ENCODE measurements at regions not wholly inside any gene's neighbourhood (a gene's known extent, or its start where the extent isn't known, plus 50 kb on each side); places are given as distances from the start of the nearest gene placed in this dataset.

DNA sequence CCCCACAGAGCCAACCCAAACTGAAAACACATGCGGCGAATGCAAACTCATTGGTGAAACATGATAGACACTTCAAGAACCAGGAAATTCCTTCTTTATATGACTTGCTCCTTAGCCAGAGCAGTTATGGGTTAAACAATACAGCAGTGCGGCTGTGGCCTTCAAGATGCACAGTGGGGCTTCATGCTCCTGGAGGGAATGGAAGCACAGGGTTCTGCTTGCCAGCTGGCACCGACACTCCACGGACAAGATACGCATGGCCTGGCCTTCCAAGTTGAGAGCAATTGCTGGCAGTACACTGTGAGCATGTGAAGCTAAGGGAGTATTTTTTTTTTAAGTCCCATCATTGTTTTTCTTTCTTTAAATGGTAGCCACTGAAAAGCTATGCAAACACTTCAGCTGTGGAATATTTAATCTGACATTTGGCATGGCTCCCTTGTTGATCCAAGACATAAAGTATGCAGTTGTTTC lies 451.6 kb upstream of the CD180 start:
- H3K27ac ChIP-seq, result no peak overlapping the region
- no peaks in the 10 kb centered on the region for H3K9me2 ChIP-seq (ENCODE audit: insufficient read depth)
- no peak for DNase-seq
- ChIA-PET CTCF (interaction anchor here (0.6 kb wide), 1 partner anchor 141 kb away, joined by 3 read pairs; no protein-coding TSS in a partner anchor), POLR2A (ENCODE audit: unreplicated experiment) (no interaction called here)
- H4K20me1 ChIP-seq (ENCODE audit: insufficient read depth), result no peaks in the 10 kb centered on the region
- H3K4me3 ChIP-seq, result no peak overlapping the region
- intact Hi-C loops (cut with micrococcal nuclease; ENCODE audit: unreplicated experiment), result no loop called here
- no peak overlapping the region for H2AFZ ChIP-seq
- H3F3A ChIP-seq (ENCODE audit: insufficient read depth, low read depth), result no peaks in the 10 kb centered on the region
- no peaks in the 10 kb centered on the region for H3K9me3 ChIP-seq (ENCODE audit: insufficient read depth, low read depth)
- H3K4me1 ChIP-seq (replicated peaks; ENCODE audit: insufficient read depth), result no peaks in the 10 kb centered on the region
- H3K79me2 ChIP-seq (ENCODE audit: low read depth), result no peaks in the 10 kb centered on the region
- no peaks in the 10 kb centered on the region for H3K36me3 ChIP-seq (ENCODE audit: low read depth)
- no TSS peak for BruUV-seq (replicated peaks)
- no peaks in the 10 kb centered on the region for H3K27me3 ChIP-seq (ENCODE audit: insufficient read depth, low read depth)
- TF ChIP-seq, protein P1, sequence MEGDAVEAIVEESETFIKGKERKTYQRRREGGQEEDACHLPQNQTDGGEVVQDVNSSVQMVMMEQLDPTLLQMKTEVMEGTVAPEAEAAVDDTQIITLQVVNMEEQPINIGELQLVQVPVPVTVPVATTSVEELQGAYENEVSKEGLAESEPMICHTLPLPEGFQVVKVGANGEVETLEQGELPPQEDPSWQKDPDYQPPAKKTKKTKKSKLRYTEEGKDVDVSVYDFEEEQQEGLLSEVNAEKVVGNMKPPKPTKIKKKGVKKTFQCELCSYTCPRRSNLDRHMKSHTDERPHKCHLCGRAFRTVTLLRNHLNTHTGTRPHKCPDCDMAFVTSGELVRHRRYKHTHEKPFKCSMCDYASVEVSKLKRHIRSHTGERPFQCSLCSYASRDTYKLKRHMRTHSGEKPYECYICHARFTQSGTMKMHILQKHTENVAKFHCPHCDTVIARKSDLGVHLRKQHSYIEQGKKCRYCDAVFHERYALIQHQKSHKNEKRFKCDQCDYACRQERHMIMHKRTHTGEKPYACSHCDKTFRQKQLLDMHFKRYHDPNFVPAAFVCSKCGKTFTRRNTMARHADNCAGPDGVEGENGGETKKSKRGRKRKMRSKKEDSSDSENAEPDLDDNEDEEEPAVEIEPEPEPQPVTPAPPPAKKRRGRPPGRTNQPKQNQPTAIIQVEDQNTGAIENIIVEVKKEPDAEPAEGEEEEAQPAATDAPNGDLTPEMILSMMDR (conservative IDR thresholded peaks at IDR 0.05), result no peak
- TF ChIP-seq EZH2 (IDR thresholded peaks at IDR 0.05; ENCODE audit: low read depth), result no peak
- H3K4me2 ChIP-seq, result no peak overlapping the region

DNA sequence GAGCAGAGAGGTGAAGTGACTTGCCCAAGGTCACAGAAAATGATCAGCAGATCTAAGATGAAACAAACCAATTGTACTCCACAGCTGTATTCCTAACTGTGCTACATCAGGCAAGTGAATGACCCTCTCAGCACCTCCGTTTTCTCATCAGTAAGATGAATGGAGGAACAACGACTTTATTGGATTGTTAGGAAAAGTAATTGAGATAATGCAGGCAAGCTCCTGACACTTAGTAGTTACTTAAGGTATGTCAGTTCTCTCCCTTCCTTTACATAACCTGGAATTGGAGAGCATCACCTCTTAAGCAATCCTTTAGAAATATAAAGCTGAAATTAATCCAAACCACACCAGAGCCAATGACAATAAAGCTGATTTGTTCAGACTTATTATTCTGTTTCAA lies 451.2 kb upstream of the CD180 start:
- no TSS peak for BruUV-seq (replicated peaks)
- Histone ChIP-seq H3K9me2 (ENCODE audit: insufficient read depth) (no peaks in the 10 kb centered on the region), H3K27me3 (ENCODE audit: insufficient read depth, low read depth) (no peaks in the 10 kb centered on the region), H4K20me1 (ENCODE audit: insufficient read depth) (no peaks in the 10 kb centered on the region), H2AFZ (no peak overlapping the region), H3K27ac (no peak overlapping the region), H3K4me1 (replicated peaks; ENCODE audit: insufficient read depth) (no peaks in the 10 kb centered on the region), H3K9me3 (ENCODE audit: insufficient read depth, low read depth) (no peaks in the 10 kb centered on the region), H3K4me3 (no peak overlapping the region), H3K79me2 (ENCODE audit: low read depth) (no peaks in the 10 kb centered on the region), H3F3A (ENCODE audit: insufficient read depth, low read depth) (no peaks in the 10 kb centered on the region), H3K4me2 (no peak overlapping the region), H3K36me3 (ENCODE audit: low read depth) (no peaks in the 10 kb centered on the region)
- CTCF ChIA-PET, result interaction anchor here (0.6 kb wide), 1 partner anchor 140 kb away, joined by 3 read pairs; no protein-coding TSS in a partner anchor
- no peak for TF ChIP-seq EZH2 (IDR thresholded peaks at IDR 0.05; ENCODE audit: low read depth)
- TF ChIP-seq, protein P1 (conservative IDR thresholded peaks at IDR 0.05), result no peak
- no peak for DNase-seq
- intact Hi-C loops (cut with micrococcal nuclease; ENCODE audit: unreplicated experiment), result no loop called here
- POLR2A ChIA-PET (ENCODE audit: unreplicated experiment), result no interaction called here

DNA sequence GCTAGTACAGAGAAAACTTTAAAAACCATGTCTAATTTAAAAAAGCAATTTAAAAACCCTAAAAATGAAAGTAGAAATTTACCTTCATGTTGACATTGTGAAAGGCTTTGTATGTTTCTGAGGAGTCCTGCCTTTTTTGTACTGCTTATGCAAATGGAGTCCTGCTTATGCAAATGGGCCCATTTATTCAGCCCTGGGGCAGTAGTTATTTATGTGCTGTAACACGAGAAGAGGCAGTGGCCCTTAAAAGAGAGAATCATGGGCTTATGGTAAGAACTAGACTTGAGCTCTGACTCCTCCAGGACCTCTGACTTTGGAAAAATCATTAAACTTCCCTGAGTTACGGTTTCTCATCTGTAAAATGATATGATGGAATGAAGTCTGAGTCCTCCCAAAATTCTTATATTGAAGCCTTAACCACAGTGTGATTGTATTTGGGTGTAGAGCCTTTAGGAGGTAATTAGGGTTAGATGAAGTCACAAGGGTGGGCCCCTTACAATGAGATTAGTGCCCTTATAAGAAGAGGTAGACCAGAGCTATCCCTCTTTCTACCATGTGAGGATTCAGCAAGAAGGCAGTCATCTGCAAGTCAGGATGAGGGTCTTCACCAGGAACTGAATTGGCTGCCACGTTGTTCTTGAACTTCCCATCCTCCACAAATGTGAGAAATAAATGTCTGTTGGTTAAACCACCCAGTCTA lies 447.8 kb upstream of the CD180 start:
- no peak overlapping the region for H3K4me2 ChIP-seq
- TF ChIP-seq, protein P1 (conservative IDR thresholded peaks at IDR 0.05), result no peak
- no peak for TF ChIP-seq EZH2 (IDR thresholded peaks at IDR 0.05; ENCODE audit: low read depth)
- H3K9me2 ChIP-seq (ENCODE audit: insufficient read depth), result no peaks in the 10 kb centered on the region
- no peaks in the 10 kb centered on the region for H3F3A ChIP-seq (ENCODE audit: insufficient read depth, low read depth)
- no peaks in the 10 kb centered on the region for H4K20me1 ChIP-seq (ENCODE audit: insufficient read depth)
- H3K9me3 ChIP-seq (ENCODE audit: insufficient read depth, low read depth), result no peaks in the 10 kb centered on the region
- H3K4me1 ChIP-seq (replicated peaks; ENCODE audit: insufficient read depth), result no peaks in the 10 kb centered on the region
- H3K27ac ChIP-seq, result no peak overlapping the region
- H3K27me3 ChIP-seq (ENCODE audit: insufficient read depth, low read depth), result no peaks in the 10 kb centered on the region
- DNase-seq, result no peak
- POLR2A ChIA-PET (ENCODE audit: unreplicated experiment), result no interaction called here
- H3K4me3 ChIP-seq, result no peak overlapping the region
- no peaks in the 10 kb centered on the region for H3K79me2 ChIP-seq (ENCODE audit: low read depth)
- no peaks in the 10 kb centered on the region for H3K36me3 ChIP-seq (ENCODE audit: low read depth)
- no peak overlapping the region for H2AFZ ChIP-seq
- no TSS peak for BruUV-seq (replicated peaks)
- intact Hi-C loops (cut with micrococcal nuclease; ENCODE audit: unreplicated experiment), result no loop called here
- CTCF ChIA-PET, result no interaction called here
